ENCODE measurements at regions not wholly inside any gene's neighbourhood (a gene's known extent, or its start where the extent isn't known, plus 50 kb on each side); places are given as distances from the start of the nearest gene placed in this dataset.

- CTCF ChIA-PET: no interaction called here
- POLR2A ChIA-PET: no interaction called here
- DNase-seq (ENCODE audit: extremely low spot score): no peak
- TF ChIP-seq FOXM1 (IDR thresholded peaks at IDR 0.05; ENCODE audit: borderline replicate concordance): no peak
- no peak for TF ChIP-seq TARDBP (IDR thresholded peaks at IDR 0.05)
- TF ChIP-seq ARNT (IDR thresholded peaks at IDR 0.05): no peak
- no peak for TF ChIP-seq ZNF384 (IDR thresholded peaks at IDR 0.05)
- TF ChIP-seq FOXA1 (IDR thresholded peaks at IDR 0.05): no peak
- no peak for TF ChIP-seq SUZ12 (IDR thresholded peaks at IDR 0.05)
- no peak for TF ChIP-seq HDGF (IDR thresholded peaks at IDR 0.05; ENCODE audit: borderline replicate concordance)
- no peak for TF ChIP-seq L3MBTL2 (conservative IDR thresholded peaks at IDR 0.05)
- no peak for TF ChIP-seq ELF4 (IDR thresholded peaks at IDR 0.05)
- no peak for TF ChIP-seq CTBP1 (IDR thresholded peaks at IDR 0.05; ENCODE audit: borderline replicate concordance)
- no peak for TF ChIP-seq BHLHE40 (IDR thresholded peaks at IDR 0.05; ENCODE audit: borderline replicate concordance)
- TF ChIP-seq FOXK2 (IDR thresholded peaks at IDR 0.05): no peak
- TF ChIP-seq NFRKB (IDR thresholded peaks at IDR 0.05): no peak
- no peak for TF ChIP-seq SP1 (IDR thresholded peaks at IDR 0.05)
Observed at GRCh38 chr5:58071566-58071965, 388.3 kb downstream of the PLK2 start.

GRCh38 chr5:58069846-58070245 lies 390.0 kb downstream of the PLK2 start:
- no peak for DNase-seq (ENCODE audit: extremely low spot score)
- POLR2A ChIA-PET: no interaction called here
- TF ChIP-seq TARDBP (IDR thresholded peaks at IDR 0.05) (no peak), FOXK2 (IDR thresholded peaks at IDR 0.05) (no peak), L3MBTL2 (conservative IDR thresholded peaks at IDR 0.05) (no peak), CTBP1 (IDR thresholded peaks at IDR 0.05; ENCODE audit: borderline replicate concordance) (no peak), PKNOX1 (IDR thresholded peaks at IDR 0.05) (no peak), SUZ12 (IDR thresholded peaks at IDR 0.05) (no peak)
- CTCF ChIA-PET: no interaction called here

- POLR2A ChIA-PET: no interaction called here
- TF ChIP-seq ARNT (IDR thresholded peaks at IDR 0.05) (no peak), FOXK2 (IDR thresholded peaks at IDR 0.05) (no peak), ELF4 (IDR thresholded peaks at IDR 0.05) (no peak), SUZ12 (IDR thresholded peaks at IDR 0.05) (no peak), TARDBP (IDR thresholded peaks at IDR 0.05) (no peak), LEF1 (IDR thresholded peaks at IDR 0.05; ENCODE audit: borderline replicate concordance) (no peak), FOXM1 (IDR thresholded peaks at IDR 0.05; ENCODE audit: borderline replicate concordance) (no peak), ZNF384 (IDR thresholded peaks at IDR 0.05) (no peak), NFRKB (IDR thresholded peaks at IDR 0.05) (no peak), CTBP1 (IDR thresholded peaks at IDR 0.05; ENCODE audit: borderline replicate concordance) (no peak), HDGF (IDR thresholded peaks at IDR 0.05; ENCODE audit: borderline replicate concordance) (no peak), PKNOX1 (IDR thresholded peaks at IDR 0.05) (no peak), L3MBTL2 (conservative IDR thresholded peaks at IDR 0.05) (no peak), SP1 (IDR thresholded peaks at IDR 0.05) (no peak)
- no peak for DNase-seq (ENCODE audit: extremely low spot score)
- CTCF ChIA-PET: no interaction called here
Observed at GRCh38 chr5:58069016-58069705, 390.7 kb downstream of the PLK2 start.

- ChIA-PET POLR2A (no interaction called here), CTCF (no interaction called here)
- TF ChIP-seq L3MBTL2 (conservative IDR thresholded peaks at IDR 0.05) (no peak), PKNOX1 (IDR thresholded peaks at IDR 0.05) (no peak), LEF1 (IDR thresholded peaks at IDR 0.05; ENCODE audit: borderline replicate concordance) (no peak), NFRKB (IDR thresholded peaks at IDR 0.05) (no peak), ARNT (IDR thresholded peaks at IDR 0.05) (no peak), TARDBP (IDR thresholded peaks at IDR 0.05) (no peak)
- no peak for DNase-seq (ENCODE audit: extremely low spot score)
Observed at GRCh38 chr5:58066557-58066956, 393.3 kb downstream of the PLK2 start.

- POLR2A ChIA-PET: no interaction called here
- no peak for TF ChIP-seq HDGF (IDR thresholded peaks at IDR 0.05; ENCODE audit: borderline replicate concordance)
- TF ChIP-seq ARNT (IDR thresholded peaks at IDR 0.05): no peak
- no peak for TF ChIP-seq L3MBTL2 (conservative IDR thresholded peaks at IDR 0.05)
- no peak for TF ChIP-seq SP1 (IDR thresholded peaks at IDR 0.05)
- no peak for TF ChIP-seq ZNF384 (IDR thresholded peaks at IDR 0.05)
- TF ChIP-seq PKNOX1 (IDR thresholded peaks at IDR 0.05): no peak
- TF ChIP-seq FOXA1 (IDR thresholded peaks at IDR 0.05): no peak
- TF ChIP-seq NFRKB (IDR thresholded peaks at IDR 0.05): no peak
- no peak for TF ChIP-seq LEF1 (IDR thresholded peaks at IDR 0.05; ENCODE audit: borderline replicate concordance)
- no peak for TF ChIP-seq SUZ12 (IDR thresholded peaks at IDR 0.05)
- TF ChIP-seq CTBP1 (IDR thresholded peaks at IDR 0.05; ENCODE audit: borderline replicate concordance): no peak
- no peak for TF ChIP-seq FOXK2 (IDR thresholded peaks at IDR 0.05)
- DNase-seq (ENCODE audit: extremely low spot score): no peak
- CTCF ChIA-PET: no interaction called here
Observed at GRCh38 chr5:58066076-58066475, 393.8 kb downstream of the PLK2 start.

- TF ChIP-seq ELF4 (IDR thresholded peaks at IDR 0.05): no peak
- TF ChIP-seq FOXK2 (IDR thresholded peaks at IDR 0.05): no peak
- TF ChIP-seq SP1 (IDR thresholded peaks at IDR 0.05): no peak
- TF ChIP-seq FOXM1 (IDR thresholded peaks at IDR 0.05; ENCODE audit: borderline replicate concordance): no peak
- TF ChIP-seq PKNOX1 (IDR thresholded peaks at IDR 0.05): no peak
- TF ChIP-seq CTBP1 (IDR thresholded peaks at IDR 0.05; ENCODE audit: borderline replicate concordance): no peak
- no peak for TF ChIP-seq NFRKB (IDR thresholded peaks at IDR 0.05)
- TF ChIP-seq BHLHE40 (IDR thresholded peaks at IDR 0.05; ENCODE audit: borderline replicate concordance): no peak
- no peak for TF ChIP-seq L3MBTL2 (conservative IDR thresholded peaks at IDR 0.05)
- TF ChIP-seq SUZ12 (IDR thresholded peaks at IDR 0.05): no peak
- no peak for TF ChIP-seq TARDBP (IDR thresholded peaks at IDR 0.05)
- TF ChIP-seq HDGF (IDR thresholded peaks at IDR 0.05; ENCODE audit: borderline replicate concordance): no peak
- TF ChIP-seq LEF1 (IDR thresholded peaks at IDR 0.05; ENCODE audit: borderline replicate concordance): no peak
- TF ChIP-seq FOXA1 (IDR thresholded peaks at IDR 0.05): no peak
- DNase-seq (ENCODE audit: extremely low spot score): no peak
- POLR2A ChIA-PET: no interaction called here
- CTCF ChIA-PET: no interaction called here
Observed at GRCh38 chr5:58064801-58065200, 395.1 kb downstream of the PLK2 start.
